Effector CD4-positive, alpha-beta T cell (primary cell): ENCODE measurements at regions not wholly inside any gene's neighbourhood (a gene's known extent, or its start where the extent isn't known, plus 50 kb on each side); places are given as distances from the start of the nearest gene placed in this dataset.

Source experiments
- DNase-seq: peaks from one replicate; pipeline ENCODE4 v3.0.0-alpha.2; 2020

- DNase-seq = no peak
These were observed 240.9 kb downstream of the SYK start for GRCh38 chr9:91042541-91042940.

- no peak for DNase-seq
These were observed 241.6 kb downstream of the SYK start for GRCh38 chr9:91043056-91043810.

GRCh38 chr9:91043811-91044175, 242.2 kb downstream of the SYK start:
- no peak for DNase-seq

- no peak for DNase-seq
These were observed 242.7 kb downstream of the SYK start for GRCh38 chr9:91044354-91044753.

GRCh38 chr9:91045041-91045440, 243.4 kb downstream of the SYK start:
- no peak for DNase-seq

GRCh38 chr9:91047529-91047928, 245.9 kb downstream of the SYK start:
- no peak for DNase-seq

GRCh38 chr9:91047993-91048607, 246.5 kb downstream of the SYK start:
- DNase-seq = no peak

- DNase-seq = no peak
These were observed 247.1 kb downstream of the SYK start for GRCh38 chr9:91048749-91049148.

GRCh38 chr9:91053824-91054223, 252.2 kb downstream of the SYK start:
- no peak for DNase-seq

GRCh38 chr9:91055845-91056244, 254.2 kb downstream of the SYK start:
- no peak for DNase-seq

- no peak for DNase-seq
These were observed 254.9 kb downstream of the SYK start for GRCh38 chr9:91056486-91056885.

- DNase-seq = no peak
These were observed 255.3 kb downstream of the SYK start for GRCh38 chr9:91056917-91057316.

- no peak for DNase-seq
These were observed 258.1 kb downstream of the SYK start for GRCh38 chr9:91059713-91060112.

GRCh38 chr9:91060520-91061343, 259.1 kb downstream of the SYK start:
- DNase-seq = no peak

- DNase-seq = no peak
These were observed 259.9 kb downstream of the SYK start for GRCh38 chr9:91061506-91061905.

GRCh38 chr9:91062281-91062680, 260.7 kb downstream of the SYK start:
- no peak for DNase-seq

GRCh38 chr9:91063471-91063870, 261.9 kb downstream of the SYK start:
- DNase-seq = no peak

- DNase-seq = no peak
These were observed 263.8 kb downstream of the SYK start for GRCh38 chr9:91065231-91066041.

- DNase-seq = no peak
These were observed 264.4 kb downstream of the SYK start for GRCh38 chr9:91066042-91066415.

- no peak for DNase-seq
These were observed 265.2 kb downstream of the SYK start for GRCh38 chr9:91066856-91067255.

- no peak for DNase-seq
These were observed 265.8 kb downstream of the SYK start for GRCh38 chr9:91067306-91067860.

GRCh38 chr9:91071184-91071990, 269.8 kb downstream of the SYK start:
- DNase-seq = no peak
